NCI-H1092 (cell line): ENCODE measurements at regions not wholly inside any gene's neighbourhood (a gene's known extent, or its start where the extent isn't known, plus 50 kb on each side); places are given as distances from the start of the nearest gene placed in this dataset.

Experiments
- DNase-seq: peaks from one replicate; lab custom pipeline; 2025; lab: John Stamatoyannopoulos, UW

DNA sequence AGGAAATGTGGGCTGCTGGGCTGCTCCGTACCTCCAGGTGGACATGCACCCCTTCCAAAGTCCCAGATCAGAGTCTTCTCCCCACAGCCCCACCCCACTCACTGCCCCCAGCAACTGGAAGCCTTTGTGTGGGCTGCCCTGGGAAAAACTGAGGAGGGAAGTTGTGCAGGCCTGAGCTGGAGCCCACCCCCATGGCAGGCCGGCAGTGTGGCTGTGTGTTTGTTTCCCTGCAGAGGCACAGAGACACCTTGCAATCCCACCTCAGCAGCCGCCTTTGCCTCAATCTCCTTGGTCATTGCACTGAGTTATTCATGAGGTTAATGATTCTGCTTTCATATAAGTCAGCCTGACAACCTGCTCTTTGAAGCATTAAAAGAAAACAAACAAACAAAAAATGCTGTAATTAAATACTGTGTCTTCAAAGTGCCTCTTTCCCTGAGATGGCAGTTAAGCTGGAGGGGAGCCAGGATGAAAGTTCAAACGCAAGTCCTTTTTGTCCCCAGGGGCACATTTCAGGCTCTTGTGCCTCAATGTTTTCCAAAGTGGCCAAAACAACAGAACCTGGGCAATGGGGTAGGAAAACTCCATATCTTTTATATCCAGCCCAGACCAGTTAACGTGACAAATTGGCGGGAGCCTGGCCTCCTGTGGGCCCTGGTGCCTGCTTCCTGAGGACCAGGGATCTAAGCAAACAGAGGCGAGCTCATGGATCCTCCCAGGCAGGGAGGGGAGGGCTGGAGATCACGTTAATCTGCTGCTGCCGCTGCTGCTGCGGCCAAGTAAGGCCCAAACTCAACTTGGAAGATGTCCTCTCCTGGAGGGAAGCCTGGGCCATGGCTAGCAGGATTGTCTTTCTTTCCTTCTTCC lies 51.9 kb upstream of the TSPAN11 start:
- peak; percentile 53 for DNase-seq

DNA sequence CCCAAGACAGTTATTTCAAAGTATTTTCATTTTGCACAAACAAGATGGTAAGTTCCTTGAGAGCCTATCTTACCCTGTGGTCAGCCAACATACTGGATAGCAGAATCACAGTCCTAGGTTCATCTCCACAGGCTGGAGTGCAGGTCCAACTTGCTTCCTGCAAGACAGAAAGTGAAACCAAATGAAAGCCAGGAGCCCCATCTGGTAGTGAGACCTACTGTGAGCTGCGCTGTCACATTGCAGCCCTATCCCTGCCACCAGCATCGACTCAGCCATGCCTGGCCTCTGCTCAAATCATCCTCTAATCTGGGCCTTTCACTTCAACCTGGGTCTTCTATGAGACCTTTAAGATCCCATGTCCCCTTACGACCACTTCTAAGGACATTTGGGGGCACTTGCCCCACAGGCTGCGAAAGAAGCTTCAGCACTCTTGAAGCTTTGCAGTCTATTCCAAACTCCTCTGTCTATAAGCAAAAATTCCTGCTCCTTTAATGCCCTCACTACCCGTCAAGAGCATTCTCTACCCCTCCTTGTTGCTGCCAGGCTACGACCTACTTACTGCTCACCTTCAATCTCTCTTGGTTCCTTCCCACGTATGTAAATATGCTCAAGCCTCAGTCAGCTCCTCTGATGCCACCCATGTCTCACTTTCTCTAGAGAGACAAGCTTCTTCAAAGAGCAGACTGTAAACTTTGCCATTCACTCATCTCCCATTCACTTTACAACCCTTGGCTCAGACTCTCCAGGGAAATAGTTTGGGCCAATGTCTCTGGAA lies 55.9 kb upstream of the TSPAN11 start:
- no peak for DNase-seq

DNA sequence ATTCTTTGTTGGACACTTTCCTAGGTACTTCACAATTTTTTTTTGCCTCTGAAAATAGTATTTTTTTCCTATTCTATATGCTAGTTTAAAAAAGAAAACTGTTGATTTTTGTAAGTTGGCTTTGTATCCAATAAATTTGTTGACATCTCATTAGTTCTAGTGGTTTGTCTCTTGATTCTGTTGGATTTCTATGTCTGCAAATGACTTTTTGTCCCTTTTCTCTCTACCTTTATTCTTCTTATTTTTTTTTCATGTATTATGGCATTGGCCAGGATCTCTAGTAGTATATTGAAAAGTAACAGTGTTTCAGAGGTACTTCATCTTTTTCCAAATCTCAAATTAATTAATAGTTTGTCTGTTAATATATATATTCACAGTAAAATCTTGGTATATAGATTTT lies 59.1 kb upstream of the TSPAN11 start:
- no peak for DNase-seq

DNA sequence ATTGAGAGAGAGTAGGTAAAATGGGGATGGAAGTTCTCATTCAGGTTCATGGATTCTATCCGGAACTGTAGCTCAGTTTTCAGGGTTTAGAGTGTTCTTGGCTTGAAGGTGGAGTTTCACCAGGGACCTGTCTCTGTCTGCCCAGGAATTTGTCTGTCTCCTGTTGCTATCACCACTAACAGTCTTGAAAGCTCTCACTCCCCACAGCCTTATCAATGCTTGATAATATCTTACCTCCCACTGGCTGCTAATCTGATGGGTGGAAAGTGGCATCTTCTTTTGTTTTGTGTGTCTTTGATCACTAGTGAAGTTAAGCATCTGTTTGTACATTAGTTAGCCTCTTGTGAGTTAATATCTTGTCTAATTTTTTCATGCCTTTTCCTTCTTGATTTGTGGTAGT lies 60.3 kb upstream of the TSPAN11 start:
- DNase-seq: no peak

DNA sequence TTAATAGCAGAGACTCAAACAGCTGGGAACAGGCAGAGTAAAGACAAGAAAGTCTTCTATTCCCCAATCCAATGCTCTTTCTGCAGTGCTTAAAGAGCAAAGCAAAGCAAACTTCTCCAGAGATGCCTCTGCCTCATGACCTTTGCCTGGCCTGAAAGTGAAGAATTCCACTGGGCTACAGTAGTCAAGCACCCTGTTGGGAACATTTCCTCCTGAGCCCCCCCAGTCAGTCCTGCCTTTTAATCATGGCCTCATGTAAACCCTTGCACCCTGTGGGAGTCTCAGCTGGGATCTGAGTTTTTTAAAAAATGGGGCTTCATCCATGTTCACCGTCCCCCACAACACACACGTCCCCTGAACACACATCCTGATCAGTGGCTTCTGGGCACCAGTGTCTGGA lies 62.7 kb upstream of the TSPAN11 start:
- no peak for DNase-seq

DNA sequence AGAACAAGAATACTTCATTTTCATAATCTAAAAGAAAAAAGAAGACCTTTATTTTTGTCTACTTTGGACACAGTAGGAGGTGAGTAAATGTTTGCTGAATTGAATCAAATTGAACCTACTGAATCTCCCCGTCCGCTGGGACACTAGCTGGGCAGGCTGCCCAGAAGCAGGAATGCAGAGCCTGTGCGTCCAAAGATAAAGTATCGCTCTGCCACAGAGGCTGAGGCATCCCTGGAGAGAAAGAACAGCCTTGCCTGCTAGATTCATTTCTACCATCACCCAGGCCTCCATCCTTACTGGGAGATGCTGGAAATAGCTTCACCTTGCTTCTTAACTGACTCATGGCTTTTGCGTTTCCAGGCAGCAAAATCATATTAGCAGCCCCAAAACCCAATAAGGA lies 64.1 kb upstream of the TSPAN11 start:
- DNase-seq: peak; percentile 32

DNA sequence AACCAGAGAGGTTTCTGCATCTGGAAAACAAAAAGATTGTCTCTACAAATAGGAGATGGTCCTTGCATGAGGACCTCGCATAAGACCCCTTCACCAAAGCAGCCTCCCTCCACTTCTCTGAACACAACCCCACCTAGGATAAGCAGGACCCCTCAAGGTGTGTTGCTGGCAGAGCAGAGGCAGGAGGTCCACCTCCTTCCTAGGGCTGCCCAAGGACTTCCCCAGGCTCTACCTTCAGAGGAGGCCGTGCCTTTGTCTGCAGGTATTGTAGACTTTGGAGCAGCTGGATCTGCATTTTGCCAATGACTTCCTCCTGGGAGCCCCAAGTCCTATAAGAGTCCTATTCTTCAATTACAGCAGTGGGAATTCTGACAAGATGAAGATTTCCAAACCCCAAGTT lies 67.3 kb upstream of the TSPAN11 start:
- no peak for DNase-seq

DNA sequence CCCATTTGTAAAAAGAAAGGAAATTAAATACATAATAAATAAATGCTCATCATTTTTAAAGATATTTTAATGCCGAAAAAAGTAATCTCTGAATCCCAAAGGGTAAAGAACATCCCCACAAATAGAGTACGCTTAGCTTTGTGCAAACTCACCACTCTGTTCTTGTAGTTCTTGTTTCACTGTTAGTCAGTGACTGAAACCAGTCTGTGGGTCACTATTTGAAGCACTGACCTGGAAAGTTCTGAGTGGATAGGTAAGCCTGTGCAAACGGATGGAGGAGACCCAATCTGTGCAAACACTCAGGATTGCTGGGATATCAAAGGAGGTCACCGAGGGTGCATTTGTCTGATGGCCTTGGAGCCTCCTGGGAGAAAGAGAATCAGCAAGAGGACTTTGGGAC lies 68.1 kb upstream of the TSPAN11 start:
- DNase-seq: no peak

DNA sequence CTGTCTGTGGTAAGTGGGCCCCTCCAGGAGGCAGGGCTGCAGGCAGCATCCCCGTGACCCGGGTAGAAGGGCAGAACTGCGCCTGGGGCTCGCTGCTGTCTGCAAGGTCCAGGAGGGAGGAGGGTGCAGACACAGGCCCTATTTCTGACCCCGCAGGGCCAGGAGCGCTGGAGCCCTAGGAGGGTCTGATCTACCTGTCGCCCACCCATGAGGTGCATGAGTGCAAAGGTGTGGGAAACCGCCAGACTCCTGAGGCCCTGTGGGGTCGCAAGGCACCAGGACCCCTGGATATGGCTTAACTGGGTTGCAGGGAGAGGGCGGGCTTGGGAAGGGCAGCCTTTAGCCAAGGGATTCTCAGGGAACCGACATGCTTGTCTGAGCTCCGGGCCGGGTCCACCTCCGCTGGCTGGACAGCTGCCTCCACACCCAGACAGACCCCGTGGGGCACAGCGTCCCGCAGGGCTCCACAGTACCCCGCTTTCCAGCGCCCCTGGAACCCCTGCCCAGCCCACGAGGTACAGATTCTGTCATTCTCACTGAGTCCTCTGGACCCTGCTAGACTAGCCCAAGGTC lies 72.9 kb upstream of the TSPAN11 start:
- DNase-seq: no peak

DNA sequence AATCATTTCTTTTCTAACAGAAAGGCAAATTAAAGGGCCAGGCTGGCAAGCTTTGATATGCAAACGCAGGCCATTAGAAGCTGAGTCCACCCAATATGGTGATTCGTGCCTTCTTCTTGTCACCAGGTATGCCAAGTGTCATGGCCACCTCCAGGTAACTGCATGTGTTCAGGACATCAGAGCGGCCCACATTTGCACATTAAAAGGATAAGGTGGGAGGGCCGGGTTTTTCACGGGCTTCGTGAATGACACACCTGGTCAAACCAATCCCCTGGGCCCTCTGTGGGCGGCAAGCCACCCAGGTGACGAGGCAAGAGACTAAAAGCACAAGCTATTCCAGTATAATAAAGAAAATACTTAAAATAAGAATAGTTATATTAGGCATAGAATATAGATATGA lies 75.9 kb upstream of the TSPAN11 start:
- no peak for DNase-seq

DNA sequence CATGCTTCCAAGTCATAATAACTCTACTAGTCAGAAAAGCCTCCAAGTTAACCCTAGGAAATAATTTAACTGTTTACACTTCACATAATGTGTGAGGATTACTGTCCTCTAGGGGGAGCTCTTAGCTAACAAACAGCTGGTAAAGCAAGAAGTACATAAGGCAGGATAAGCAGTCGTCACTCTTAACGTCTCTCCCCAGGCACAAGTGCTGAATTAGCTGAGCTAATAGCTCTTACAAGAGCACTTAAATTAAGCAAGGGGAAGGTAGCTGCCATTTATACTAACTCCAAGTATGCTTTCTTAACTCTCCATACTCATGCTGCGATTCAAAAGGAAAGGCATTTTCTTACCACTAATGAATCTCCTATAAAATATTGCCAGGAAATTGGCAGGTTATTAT lies 79.3 kb upstream of the TSPAN11 start:
- peak; percentile 60 for DNase-seq

DNA sequence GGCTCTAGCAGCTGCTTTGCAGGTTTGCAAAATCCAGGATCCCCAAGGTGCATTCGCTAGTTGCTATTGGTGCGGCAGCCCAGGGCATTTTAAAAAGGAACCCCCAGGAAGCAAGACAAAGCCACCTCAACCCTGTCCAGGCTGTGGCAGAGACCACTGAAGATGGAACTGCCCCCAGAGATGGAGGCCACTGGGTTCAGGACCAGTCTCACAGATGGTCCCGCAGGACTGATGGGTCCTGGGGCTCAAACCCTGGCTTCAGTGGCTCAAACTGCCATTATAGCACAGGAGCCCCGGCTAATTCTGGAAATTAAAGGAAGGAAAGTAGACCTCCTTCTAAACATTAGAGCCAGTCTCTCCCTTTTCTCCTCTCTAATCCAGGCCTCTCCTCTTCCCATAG lies 79.8 kb upstream of the TSPAN11 start:
- DNase-seq: no peak

DNA sequence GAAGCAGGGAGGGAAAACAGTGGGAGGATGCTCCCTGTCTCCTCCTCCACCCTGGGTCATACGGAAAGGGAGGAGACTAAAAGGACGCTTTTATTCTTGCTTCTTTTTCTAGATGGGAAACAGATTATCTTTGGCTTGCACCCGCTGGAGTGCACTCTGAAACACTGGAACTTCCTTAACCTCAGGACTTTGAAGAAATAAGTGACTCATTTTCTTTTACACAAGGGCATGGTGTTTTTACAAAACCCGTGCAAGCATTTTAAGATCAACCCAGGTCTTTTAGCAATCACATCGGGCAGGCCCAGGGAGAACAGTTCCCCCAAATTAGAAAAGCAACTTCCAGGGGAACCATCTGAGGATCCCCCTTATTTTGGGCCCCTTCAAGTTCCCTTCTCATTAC lies 80.9 kb upstream of the TSPAN11 start:
- no peak for DNase-seq

DNA sequence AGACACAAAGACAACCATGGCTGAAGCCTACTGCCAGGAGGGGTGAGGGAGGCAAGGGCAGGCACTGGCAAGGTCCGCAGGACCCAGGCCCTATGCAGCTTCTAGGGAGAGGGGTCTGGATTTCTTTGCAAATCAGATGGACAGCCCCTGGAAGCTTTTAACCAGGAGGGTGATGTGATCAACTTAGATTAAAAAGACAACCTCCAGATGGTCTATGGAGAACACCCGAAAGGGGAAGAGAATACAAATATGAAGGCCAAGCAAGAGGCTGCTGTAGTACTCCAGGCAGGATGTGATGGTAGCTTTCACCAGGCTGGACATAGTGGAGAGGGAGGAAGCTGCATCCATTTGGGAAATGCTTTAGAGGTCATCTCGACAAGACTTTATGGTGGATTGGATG lies 83.3 kb upstream of the TSPAN11 start:
- no peak for DNase-seq

DNA sequence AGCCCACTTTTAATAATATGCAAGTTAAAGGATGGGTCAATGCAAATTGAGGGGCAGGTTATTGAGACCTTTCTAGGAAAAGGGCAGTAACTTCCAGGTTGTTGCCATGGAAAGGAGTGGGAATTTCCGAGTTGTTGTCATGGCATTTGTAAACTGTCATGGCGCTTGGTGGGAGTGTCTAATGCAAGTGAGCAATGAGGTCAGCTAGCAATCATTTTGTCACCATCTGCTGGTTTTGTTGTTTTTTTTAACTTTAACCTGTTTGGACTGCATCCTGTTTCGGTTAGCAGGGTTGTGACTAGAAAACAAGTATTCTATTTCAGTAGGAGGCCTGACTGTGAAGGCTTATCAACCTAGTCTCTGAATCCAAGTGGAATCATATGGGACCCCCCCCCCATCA lies 85.8 kb upstream of the TSPAN11 start:
- no peak for DNase-seq

DNA sequence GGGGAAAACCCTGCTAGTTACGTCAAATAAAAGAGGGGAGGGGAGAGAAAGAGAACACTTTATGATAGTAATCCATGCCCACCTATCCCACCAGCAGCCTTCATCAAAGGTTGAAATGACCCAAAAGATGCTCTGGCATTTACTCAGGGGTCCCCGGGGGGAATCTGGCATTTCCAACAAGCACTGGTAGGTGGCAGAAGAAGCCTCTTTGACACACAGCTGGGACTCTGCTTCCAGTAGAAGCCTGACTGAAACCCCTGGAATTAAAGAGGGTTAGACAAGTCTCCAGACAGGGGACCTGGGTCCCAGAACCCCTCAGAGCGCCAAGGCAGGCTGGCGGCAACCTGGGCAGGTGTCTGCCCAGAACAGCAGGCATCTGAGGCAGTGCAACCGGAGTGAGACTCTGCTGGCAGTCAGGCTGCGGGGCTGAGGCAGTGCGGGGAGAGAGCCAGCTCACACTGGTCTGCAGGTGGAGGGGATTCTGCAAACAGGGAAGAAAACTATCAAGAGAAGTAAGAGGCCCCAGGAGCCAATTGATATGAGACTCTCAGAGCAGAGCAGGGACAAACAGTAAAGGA lies 85.0 kb upstream of the CAPRIN2 start:
- no peak for DNase-seq

DNA sequence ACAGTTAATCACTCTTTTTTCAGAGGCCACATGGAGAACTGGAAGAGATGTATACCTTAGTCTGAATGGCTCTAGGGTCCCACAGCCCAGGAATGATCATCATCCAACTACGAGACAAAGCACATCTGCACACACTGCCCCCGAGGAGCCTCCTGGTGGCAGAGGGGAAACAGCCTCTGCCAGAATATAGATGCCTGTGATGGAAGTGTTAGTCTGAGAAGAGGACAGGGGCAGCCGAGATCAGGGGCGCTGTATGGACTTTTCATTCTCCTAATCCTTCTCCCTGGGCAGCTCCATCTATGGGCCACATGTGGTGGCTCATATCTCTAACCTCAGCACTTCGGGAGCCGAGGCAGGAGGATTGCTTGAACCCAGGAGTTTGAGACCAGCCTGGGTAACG lies 82.8 kb upstream of the CAPRIN2 start:
- DNase-seq: no peak

DNA sequence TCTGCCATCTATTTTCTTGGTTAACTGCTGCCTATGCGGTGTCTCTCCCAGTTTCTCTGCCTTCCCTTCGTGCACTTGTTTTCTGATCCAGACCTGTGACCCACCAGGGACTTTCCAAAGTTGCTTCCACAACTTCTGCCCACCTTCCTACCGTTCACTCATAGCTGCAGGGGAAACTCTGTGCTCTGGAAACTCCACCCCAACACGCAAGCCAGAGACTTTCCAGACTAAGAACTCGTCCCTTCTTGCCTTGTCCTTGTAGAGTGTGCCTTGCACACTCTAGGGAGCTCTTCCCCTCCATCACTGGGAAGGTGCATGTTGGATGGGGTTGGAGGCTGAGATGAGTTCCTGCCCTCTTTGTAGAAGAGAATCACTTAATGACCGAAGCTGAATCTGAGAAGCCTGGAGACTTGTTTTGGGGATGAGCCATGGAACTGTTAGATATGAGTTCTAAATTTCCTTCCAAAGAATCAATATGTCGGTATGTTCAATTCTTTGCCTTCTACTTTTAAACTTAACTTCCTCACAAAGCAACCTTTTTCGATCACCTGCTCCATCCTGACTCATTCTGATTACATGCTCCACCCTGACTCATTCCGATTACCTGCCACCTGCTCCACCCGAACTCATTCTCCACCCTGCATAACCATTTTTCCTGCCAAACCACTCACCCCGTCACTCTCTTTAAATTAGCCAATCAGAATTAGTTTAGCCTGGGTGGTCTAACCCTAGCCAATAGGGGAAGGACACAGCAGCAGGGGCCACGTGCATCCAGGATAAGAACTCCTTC lies 82.1 kb upstream of the CAPRIN2 start:
- DNase-seq: no peak

DNA sequence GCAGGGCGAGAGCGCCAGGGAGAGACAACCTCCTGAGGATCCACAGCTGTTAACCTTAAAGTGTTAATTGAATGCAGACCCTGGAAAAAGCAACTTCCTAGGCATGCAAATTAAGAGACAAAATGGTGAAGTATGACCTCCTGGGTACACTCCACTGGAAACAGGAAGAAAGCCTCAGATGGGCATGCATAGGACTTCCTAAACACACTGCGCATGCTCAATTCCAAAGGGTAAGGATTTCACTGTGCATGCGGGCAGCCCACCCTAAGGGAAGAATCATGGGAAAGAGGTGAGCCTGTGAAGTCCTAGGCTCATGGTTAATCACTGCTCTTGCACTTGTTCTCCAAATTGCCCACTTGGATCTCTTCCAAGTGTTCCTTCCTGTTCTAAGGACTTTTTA lies 80.5 kb upstream of the CAPRIN2 start:
- DNase-seq: no peak

DNA sequence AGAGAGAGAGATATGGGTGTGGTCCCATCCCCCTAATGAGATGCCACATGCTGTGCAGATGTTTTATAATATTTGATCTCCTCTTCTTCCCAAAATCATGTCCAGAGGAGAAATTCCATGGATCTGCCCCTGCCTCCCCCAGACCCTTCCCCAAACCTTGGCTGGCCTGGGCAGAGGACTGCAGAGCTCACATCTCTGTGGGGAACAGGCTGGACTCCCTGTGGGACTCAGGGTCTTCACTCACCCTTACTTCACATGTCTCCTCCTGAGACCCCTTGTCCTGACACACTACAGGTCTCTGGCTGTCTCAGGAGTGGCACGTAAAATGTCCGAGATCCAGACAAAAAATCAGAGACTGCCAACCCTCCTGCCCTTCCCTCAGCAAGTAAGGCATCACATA lies 76.0 kb upstream of the CAPRIN2 start:
- DNase-seq: no peak

DNA sequence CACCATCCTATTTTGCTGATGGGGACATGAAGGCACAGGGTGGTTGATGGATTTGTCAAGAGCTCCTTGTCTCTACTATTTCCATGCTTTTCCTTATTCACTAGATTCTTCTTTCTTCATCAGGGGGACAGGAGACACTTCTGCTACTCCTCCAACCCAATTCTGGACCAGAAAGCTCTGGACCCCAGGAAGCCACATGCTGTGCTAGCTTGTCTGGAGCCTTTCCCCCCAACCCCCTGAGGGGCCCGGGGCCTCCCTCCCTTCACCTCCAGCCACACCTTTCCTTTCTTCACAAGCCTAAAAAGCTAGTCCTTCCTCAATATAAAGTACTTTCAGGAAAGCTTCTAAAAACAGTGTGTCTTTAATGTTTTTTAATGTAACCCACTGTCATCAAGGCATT lies 75.1 kb upstream of the CAPRIN2 start:
- no peak for DNase-seq

DNA sequence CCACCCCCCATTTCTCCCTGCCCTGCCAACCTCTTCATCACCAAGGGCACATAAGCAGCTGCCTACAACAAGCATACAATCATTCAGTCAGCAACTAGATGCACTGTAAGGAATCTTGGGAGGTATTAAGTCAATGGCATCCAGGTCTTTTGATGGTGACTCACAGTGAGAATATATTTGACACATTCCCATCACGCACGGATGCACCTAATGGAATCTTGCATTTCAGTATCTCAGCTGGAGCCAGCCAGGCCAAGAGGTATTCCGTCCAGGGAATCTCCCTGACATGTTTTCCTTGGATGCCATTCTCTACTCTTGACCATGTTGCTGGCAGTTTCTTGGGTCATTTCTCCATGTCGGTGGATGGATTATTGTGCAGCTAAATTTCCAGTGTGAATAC lies 73.9 kb upstream of the CAPRIN2 start:
- DNase-seq: no peak
